HCT116 (cell line): ENCODE measurements at regions not wholly inside any gene's neighbourhood (a gene's known extent, or its start where the extent isn't known, plus 50 kb on each side); places are given as distances from the start of the nearest gene placed in this dataset.

Source experiments
- ATAC-seq: fragments of 200-7000 bp; cut with Tn5 transposase; 2 replicates; pipeline ENCODE4 v1.9.1; 2020; ENCODE audit warnings: mild to moderate bottlenecking, moderate library complexity
- BruUV-seq: library from RNA; stranded (reverse); fragments of 400-500 nt; replicated peaks from 2 replicates; lab custom pipeline; 2021; lab: Mats Ljungman, UMichigan
- CTCF ChIA-PET: fragments of 300-600 bp; sonication (Branson Sonifier 250); formaldehyde crosslinking; loops from one replicate; lab custom pipeline; 2021; ENCODE audit warnings: antibody characterized with exemption; lab: Charles Lee
- POLR2A ChIA-PET: fragments of 300-600, 350-600 bp; sonication (Branson Sonifier 250); formaldehyde crosslinking; loops from one replicate; lab custom pipeline; 2021; ENCODE audit warnings: antibody characterized with exemption; lab: Charles Lee
- RAD21 ChIA-PET, 2 experiments: fragments of 300-600 bp; sonication (Branson Sonifier 250); formaldehyde crosslinking; loops; one replicate each; lab custom pipeline; 2023; ENCODE audit warnings: low total read pairs in 2 of 2; ENCODE audit not compliant: uncharacterized antibody in 2 of 2, unreplicated experiment in 2 of 2, low non-redundant PET in 1 of 2; lab: Charles Lee
- DNase-seq: peaks from one replicate; pipeline ENCODE4 v3.0.0-alpha.2; 2010; ENCODE audit warnings: low read depth, low spot score
- H2AFZ ChIP-seq: fragments of 200-600 bp; shearing (Covaris generic), sonication (generic); 2 replicates; pipeline ENCODE4 v1.6.1; 2017; ENCODE audit warnings: low read depth, mixed run types, mixed read lengths, antibody characterized with exemption, low read length; ENCODE audit not compliant: poor library complexity, severe bottlenecking
- H3K27ac ChIP-seq: 2 replicates; pipeline ENCODE4 v1.5.1; 2012; ENCODE audit warnings: low read depth, low read length
- H3K27me3 ChIP-seq: fragments of 200-600 bp; sonication (generic); 2 replicates; pipeline ENCODE4 v1.6.1; 2016; ENCODE audit warnings: mixed run types, low read length, mixed read lengths; ENCODE audit not compliant: insufficient read depth
- H3K36me3 ChIP-seq, 2 experiments: fragments of 200-500 bp in 1 of 2; fragments of 200-600 bp in 1 of 2; sonication (Bioruptor generic) in 1 of 2; sonication (generic) in 1 of 2; 2 replicates each; pipeline versions ENCODE4 v1.5.1 to v1.6.1; 2014 to 2016; ENCODE audit warnings: low read length in 2 of 2, inconsistent platforms in 1 of 2, mixed read lengths in 1 of 2, mixed run types in 1 of 2; ENCODE audit not compliant: insufficient read depth in 2 of 2, control insufficient read depth in 1 of 2
- H3K4me1 ChIP-seq, 2 experiments: fragments of 200-600 bp in 1 of 2; sonication (generic) in 1 of 2; 2 replicates each; pipeline versions ENCODE4 v1.5.1 to v1.6.1; 2012 to 2017; ENCODE audit warnings: low read length in 2 of 2, inconsistent platforms in 1 of 2, mild to moderate bottlenecking in 1 of 2, mixed read lengths in 1 of 2, mixed run types in 1 of 2, moderate library complexity in 1 of 2; ENCODE audit not compliant: insufficient read depth in 2 of 2, control insufficient read depth in 1 of 2
- H3K4me2 ChIP-seq: fragments of 200-600 bp; sonication (generic); 2 replicates; pipeline ENCODE4 v1.6.1; 2017; ENCODE audit warnings: mixed run types, low read length, mixed read lengths
- H3K4me3 ChIP-seq, 2 experiments: fragments of 200-600 bp in 1 of 2; sonication (generic) in 1 of 2; replicated peaks in 1 of 2; 2 replicates each; pipeline ENCODE4 v1.5.1; 2011 to 2016; ENCODE audit warnings: low read length in 2 of 2, control low read depth in 1 of 2, low read depth in 1 of 2, mild to moderate bottlenecking in 1 of 2, mixed read lengths in 1 of 2, mixed run types in 1 of 2
- H3K79me2 ChIP-seq: fragments of 200-600 bp; sonication (generic); 2 replicates; pipeline ENCODE4 v1.6.1; 2017; ENCODE audit warnings: mild to moderate bottlenecking, mixed run types, low read length, moderate library complexity, mixed read lengths; ENCODE audit not compliant: insufficient read depth
- H3K9ac ChIP-seq: fragments of 200-600 bp; sonication (generic); 2 replicates; pipeline ENCODE4 v1.6.1; 2016; ENCODE audit warnings: low read length, mixed read lengths
- H3K9me2 ChIP-seq: fragments of 200-600 bp; sonication (generic), shearing (Covaris generic); 2 replicates; pipeline ENCODE4 v1.6.1; 2017; ENCODE audit warnings: mixed run types, mild to moderate bottlenecking, moderate library complexity; ENCODE audit not compliant: insufficient read depth
- H3K9me3 ChIP-seq, 2 experiments: fragments of 200-500 bp in 1 of 2; fragments of 200-600 bp in 1 of 2; sonication (Bioruptor generic) in 1 of 2; sonication (generic) in 1 of 2; 2 replicates each; pipeline ENCODE4 v1.6.1; 2014 to 2017; ENCODE audit warnings: low read length in 2 of 2, mixed read lengths in 2 of 2, inconsistent platforms in 1 of 2, low read depth in 1 of 2, mild to moderate bottlenecking in 1 of 2, mixed run types in 1 of 2, moderate library complexity in 1 of 2; ENCODE audit not compliant: control insufficient read depth in 1 of 2, insufficient read depth in 1 of 2
- H4K20me1 ChIP-seq: fragments of 200-600 bp; sonication (generic), shearing (Covaris generic); 2 replicates; pipeline ENCODE4 v1.6.1; 2017; ENCODE audit warnings: mixed run types, mild to moderate bottlenecking, moderate library complexity; ENCODE audit not compliant: insufficient read depth
- EGR1 ChIP-seq: IDR thresholded peaks from 2 replicates; pipeline ENCODE4 v1.6.1; 2012; ENCODE audit warnings: low read depth
- EZH2 ChIP-seq: fragments of 200-600 bp; sonication (generic); IDR thresholded peaks from 2 replicates; pipeline ENCODE4 v1.6.1; 2017; ENCODE audit warnings: antibody characterized with exemption, mixed run types
- POLR2A ChIP-seq: IDR thresholded peaks from 2 replicates; pipeline ENCODE4 v1.7.0; 2011; ENCODE audit warnings: borderline replicate concordance; ENCODE audit not compliant: insufficient read depth, insufficient read length; ENCODE audit errors: extremely low read depth
- POLR2AphosphoS5 ChIP-seq: IDR thresholded peaks from 2 replicates; pipeline ENCODE4 v1.6.1; 2011; ENCODE audit warnings: mild to moderate bottlenecking, low read depth, low read length, moderate library complexity
- SIN3A ChIP-seq: IDR thresholded peaks from 2 replicates; pipeline ENCODE4 v1.6.1; 2012; ENCODE audit warnings: low read depth
- SP1 ChIP-seq: IDR thresholded peaks from 2 replicates; pipeline ENCODE4 v1.6.1; 2012; ENCODE audit warnings: low read depth
- SRF ChIP-seq: IDR thresholded peaks from 2 replicates; pipeline ENCODE4 v1.6.1; 2012; ENCODE audit warnings: low read depth
- ZNF274 ChIP-seq: fragments of 200-500 bp; sonication (Bioruptor generic); IDR thresholded peaks from 2 replicates; pipeline ENCODE4 v1.6.1; 2014; ENCODE audit warnings: mild to moderate bottlenecking, low read depth, low read length, inconsistent platforms
- intact Hi-C: fragments of 100-400 bp; cut with micrococcal nuclease; formaldehyde crosslinking; loops from 2 replicates; pipeline ENCODE4 v1.10.0; 2022
- TF ChIP-seq, protein P1 (sequence below): IDR thresholded peaks from 2 replicates; pipeline ENCODE4 v1.6.1; 2011; ENCODE audit warnings: mild to moderate bottlenecking, low read length, moderate library complexity; ENCODE audit not compliant: insufficient replicate concordance; ENCODE audit errors: extremely low read depth
- TF ChIP-seq, protein P2 (sequence below): IDR thresholded peaks from 2 replicates; pipeline ENCODE4 v1.6.1; 2012

DNA sequence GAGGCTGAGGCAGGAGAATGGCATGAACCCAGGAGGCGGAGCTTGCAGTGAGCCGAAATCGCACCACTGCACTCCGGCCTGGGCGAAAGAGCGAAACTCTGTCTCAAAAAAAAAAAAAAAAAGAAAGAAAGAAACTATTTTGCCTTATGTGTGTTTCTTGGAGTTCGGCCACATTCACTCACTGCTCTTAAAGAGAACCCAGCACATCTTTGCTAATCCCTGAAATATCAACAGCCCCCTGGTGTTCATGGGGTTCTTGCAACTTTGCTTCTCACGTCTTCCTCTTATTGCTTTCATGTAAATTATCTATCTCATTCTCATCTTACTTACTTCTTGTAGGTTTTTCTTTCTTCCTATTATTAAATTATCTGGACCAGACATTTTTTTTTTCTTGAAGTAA, 126.3 kb upstream of the ASTN2 start:
- intact Hi-C loops: no loop called here
- H3K9me3 ChIP-seq: peaks cover 0 to 8% of the 10 kb centered on the region in 2 experiments; a peak in 2 of 4 replicates
- H3K9ac ChIP-seq: no peak overlapping the region
- H3K27me3 ChIP-seq: no peaks in the 10 kb centered on the region
- H3K79me2 ChIP-seq: no peaks in the 10 kb centered on the region
- TF ChIP-seq, protein P1, sequence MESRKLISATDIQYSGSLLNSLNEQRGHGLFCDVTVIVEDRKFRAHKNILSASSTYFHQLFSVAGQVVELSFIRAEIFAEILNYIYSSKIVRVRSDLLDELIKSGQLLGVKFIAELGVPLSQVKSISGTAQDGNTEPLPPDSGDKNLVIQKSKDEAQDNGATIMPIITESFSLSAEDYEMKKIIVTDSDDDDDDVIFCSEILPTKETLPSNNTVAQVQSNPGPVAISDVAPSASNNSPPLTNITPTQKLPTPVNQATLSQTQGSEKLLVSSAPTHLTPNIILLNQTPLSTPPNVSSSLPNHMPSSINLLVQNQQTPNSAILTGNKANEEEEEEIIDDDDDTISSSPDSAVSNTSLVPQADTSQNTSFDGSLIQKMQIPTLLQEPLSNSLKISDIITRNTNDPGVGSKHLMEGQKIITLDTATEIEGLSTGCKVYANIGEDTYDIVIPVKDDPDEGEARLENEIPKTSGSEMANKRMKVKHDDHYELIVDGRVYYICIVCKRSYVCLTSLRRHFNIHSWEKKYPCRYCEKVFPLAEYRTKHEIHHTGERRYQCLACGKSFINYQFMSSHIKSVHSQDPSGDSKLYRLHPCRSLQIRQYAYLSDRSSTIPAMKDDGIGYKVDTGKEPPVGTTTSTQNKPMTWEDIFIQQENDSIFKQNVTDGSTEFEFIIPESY: no peak
- TF ChIP-seq EGR1: no peak
- TF ChIP-seq SRF: no peak
- no peak for TF ChIP-seq SP1
- no peak for TF ChIP-seq SIN3A
- TF ChIP-seq, protein P2, sequence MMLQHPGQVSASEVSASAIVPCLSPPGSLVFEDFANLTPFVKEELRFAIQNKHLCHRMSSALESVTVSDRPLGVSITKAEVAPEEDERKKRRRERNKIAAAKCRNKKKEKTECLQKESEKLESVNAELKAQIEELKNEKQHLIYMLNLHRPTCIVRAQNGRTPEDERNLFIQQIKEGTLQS: no peak
- no peak for TF ChIP-seq POLR2AphosphoS5
- TF ChIP-seq EZH2: no peak
- no peak for TF ChIP-seq ZNF274
- TF ChIP-seq POLR2A: no peak
- TF ChIP-seq, all 23 proteins: peak for 0
- no peaks in the 10 kb centered on the region for H4K20me1 ChIP-seq
- no peak overlapping the region for H2AFZ ChIP-seq
- ChIA-PET POLR2A (no interaction called here), RAD21 (no interaction called here), CTCF (no interaction called here)
- H3K4me1 ChIP-seq: no peaks in the 10 kb centered on the region
- H3K36me3 ChIP-seq: no peaks in the 10 kb centered on the region
- no peak overlapping the region for H3K4me2 ChIP-seq
- BruUV-seq: no TSS peak
- no peak overlapping the region for H3K4me3 ChIP-seq
- no peak overlapping the region for H3K27ac ChIP-seq
- DNase-seq (no peak), ATAC-seq (no peak)
- H3K9me2 ChIP-seq: no peaks in the 10 kb centered on the region
